Keratinocyte (primary cell): ENCODE measurements at regions not wholly inside any gene's neighbourhood (a gene's known extent, or its start where the extent isn't known, plus 50 kb on each side); places are given as distances from the start of the nearest gene placed in this dataset.

ENCODE experiments used
- DNase-seq: peaks from one replicate; pipeline ENCODE4 v3.0.0-alpha.2; 2011; ENCODE audit warnings: low read depth, missing footprints, low spot score
- FAIRE-seq: peaks from 2 replicates; lab custom pipeline; 2011; peaks lifted over from hg19 to GRCh38; lab: Jason Lieb, UNC
- H2AFZ ChIP-seq: 2 replicates; pipeline ENCODE4 v1.6.0; 2012; ENCODE audit warnings: low read length, control low read depth, inconsistent platforms; ENCODE audit not compliant: control insufficient read depth
- H3K27ac ChIP-seq: 2 replicates; pipeline ENCODE4 v1.5.1; 2011; ENCODE audit warnings: low read length; ENCODE audit not compliant: control insufficient read depth, insufficient read depth
- H3K27me3 ChIP-seq: 3 replicates; pipeline ENCODE4 v1.6.0; 2011; ENCODE audit warnings: low read length; ENCODE audit not compliant: control insufficient read depth, insufficient read depth; ENCODE audit errors: extremely low read depth
- H3K36me3 ChIP-seq, 2 experiments: 2 replicates in 1 of 2; 3 replicates in 1 of 2; pipeline ENCODE4 v1.5.1; 2011; ENCODE audit warnings: low read length in 2 of 2, mild to moderate bottlenecking in 1 of 2; ENCODE audit not compliant: control insufficient read depth in 2 of 2, insufficient read depth in 2 of 2; ENCODE audit errors: extremely low read depth in 1 of 2
- H3K4me1 ChIP-seq: 3 replicates; pipeline ENCODE4 v1.5.1; 2011; ENCODE audit warnings: low read length; ENCODE audit not compliant: control insufficient read depth, insufficient read depth; ENCODE audit errors: extremely low read depth
- H3K4me2 ChIP-seq: 3 replicates; pipeline ENCODE4 v1.6.0; 2011; ENCODE audit warnings: low read depth, low read length; ENCODE audit not compliant: control insufficient read depth, insufficient read depth; ENCODE audit errors: extremely low read depth
- H3K4me3 ChIP-seq, 3 experiments: fragments of 200-600 bp in 1 of 3; sonication (generic) in 1 of 3; 2 replicates in 2 of 3; 3 replicates in 1 of 3; pipeline ENCODE4 v1.5.1; 2011 to 2016; ENCODE audit warnings: low read length in 3 of 3, mild to moderate bottlenecking in 3 of 3, control low read depth in 2 of 3, inconsistent platforms in 1 of 3, low read depth in 1 of 3, mixed read lengths in 1 of 3, mixed run types in 1 of 3, moderate library complexity in 1 of 3; ENCODE audit not compliant: control insufficient read depth in 2 of 3, insufficient read depth in 2 of 3; ENCODE audit errors: extremely low read depth in 1 of 3
- H3K79me2 ChIP-seq: 2 replicates; pipeline ENCODE4 v1.6.0; 2012; ENCODE audit warnings: low read length; ENCODE audit not compliant: control insufficient read depth, insufficient read depth
- H3K9ac ChIP-seq: 3 replicates; pipeline ENCODE4 v1.6.0; 2011; ENCODE audit warnings: low read length; ENCODE audit not compliant: control insufficient read depth, insufficient read depth; ENCODE audit errors: extremely low read depth
- H3K9me1 ChIP-seq: 3 replicates; pipeline ENCODE4 v1.6.0; 2011; ENCODE audit warnings: low read length; ENCODE audit not compliant: control insufficient read depth, insufficient read depth; ENCODE audit errors: extremely low read depth
- H3K9me3 ChIP-seq: 2 replicates; pipeline ENCODE4 v1.5.1; 2012; ENCODE audit warnings: low read depth, low read length; ENCODE audit not compliant: control insufficient read depth
- H4K20me1 ChIP-seq: 3 replicates; pipeline ENCODE4 v1.6.0; 2011; ENCODE audit warnings: low read length; ENCODE audit not compliant: control insufficient read depth, insufficient read depth; ENCODE audit errors: extremely low read depth
- EZH2 ChIP-seq: IDR thresholded peaks from one replicate; pipeline ENCODE4 v1.6.1; 2012; ENCODE audit warnings: inconsistent platforms, mild to moderate bottlenecking, low read length, moderate library complexity
- dilution Hi-C: fragments of 300-500 bp; cut with MboI; formaldehyde crosslinking; loops from one replicate; pipeline ENCODE4 v1.7.0; 2020; ENCODE audit warnings: low sequenced_read_pairs; ENCODE audit not compliant: extremely low pct_ligation_motif_present
- TF ChIP-seq, protein P1 (sequence below), 3 experiments: IDR thresholded peaks in 1 of 3; conservative IDR thresholded peaks in 1 of 3; optimal IDR thresholded peaks in 1 of 3; 2 replicates in 2 of 3; 3 replicates in 1 of 3; pipeline versions ENCODE3 to v1.5.1; 2011; ENCODE audit warnings: low read length in 3 of 3, mild to moderate bottlenecking in 3 of 3, moderate library complexity in 2 of 3, control low read depth in 1 of 3, inconsistent platforms in 1 of 3; ENCODE audit not compliant: insufficient read depth in 2 of 3; ENCODE audit errors: extremely low read depth in 1 of 3

DNA sequence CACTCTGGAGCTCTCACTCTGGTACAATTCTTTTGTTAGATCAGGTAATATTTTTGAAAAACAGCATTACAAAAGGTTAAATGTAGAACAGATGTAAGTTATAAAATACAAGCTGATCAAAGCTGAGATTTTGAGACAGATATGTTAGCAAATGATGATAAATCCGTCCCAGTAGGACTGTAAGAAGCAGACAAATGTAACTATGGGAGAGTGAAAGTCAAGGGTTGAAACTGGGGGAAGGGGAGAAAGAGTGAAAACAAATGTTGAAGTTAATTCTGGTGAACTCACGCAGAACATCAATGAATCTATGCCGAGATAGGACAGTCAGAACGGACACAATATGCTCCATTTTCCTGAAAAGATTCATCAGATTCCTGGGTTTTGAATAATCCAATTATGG lies 298.9 kb upstream of the IRX5 start:
- Histone ChIP-seq H3K27ac (no peak overlapping the region), H3K79me2 (no peaks in the 10 kb centered on the region), H3K27me3 (no peaks in the 10 kb centered on the region), H3K36me3 (no peaks in the 10 kb centered on the region), H3K4me2 (no peak overlapping the region), H3K9me1 (no peaks in the 10 kb centered on the region), H3K4me1 (peaks cover 4% of the 10 kb centered on the region), H3K4me3 (no peak overlapping the region), H3K9me3 (no peaks in the 10 kb centered on the region), H2AFZ (no peak overlapping the region), H4K20me1 (no peaks in the 10 kb centered on the region), H3K9ac (no peak overlapping the region)
- FAIRE-seq (no peak), DNase-seq (no peak)
- no peak for TF ChIP-seq EZH2
- TF ChIP-seq, protein P1, sequence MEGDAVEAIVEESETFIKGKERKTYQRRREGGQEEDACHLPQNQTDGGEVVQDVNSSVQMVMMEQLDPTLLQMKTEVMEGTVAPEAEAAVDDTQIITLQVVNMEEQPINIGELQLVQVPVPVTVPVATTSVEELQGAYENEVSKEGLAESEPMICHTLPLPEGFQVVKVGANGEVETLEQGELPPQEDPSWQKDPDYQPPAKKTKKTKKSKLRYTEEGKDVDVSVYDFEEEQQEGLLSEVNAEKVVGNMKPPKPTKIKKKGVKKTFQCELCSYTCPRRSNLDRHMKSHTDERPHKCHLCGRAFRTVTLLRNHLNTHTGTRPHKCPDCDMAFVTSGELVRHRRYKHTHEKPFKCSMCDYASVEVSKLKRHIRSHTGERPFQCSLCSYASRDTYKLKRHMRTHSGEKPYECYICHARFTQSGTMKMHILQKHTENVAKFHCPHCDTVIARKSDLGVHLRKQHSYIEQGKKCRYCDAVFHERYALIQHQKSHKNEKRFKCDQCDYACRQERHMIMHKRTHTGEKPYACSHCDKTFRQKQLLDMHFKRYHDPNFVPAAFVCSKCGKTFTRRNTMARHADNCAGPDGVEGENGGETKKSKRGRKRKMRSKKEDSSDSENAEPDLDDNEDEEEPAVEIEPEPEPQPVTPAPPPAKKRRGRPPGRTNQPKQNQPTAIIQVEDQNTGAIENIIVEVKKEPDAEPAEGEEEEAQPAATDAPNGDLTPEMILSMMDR (optimal IDR thresholded peaks at IDR 0.05 in 1 of 3, IDR thresholded peaks at IDR 0.05 in 1 of 3, conservative IDR thresholded peaks at IDR 0.05 in 1 of 3; ENCODE audit: extremely low read depth in 1 of 3, insufficient read depth in 2 of 3, low read length in 3 of 3), result no peak
- dilution Hi-C loops, result no loop called here

DNA sequence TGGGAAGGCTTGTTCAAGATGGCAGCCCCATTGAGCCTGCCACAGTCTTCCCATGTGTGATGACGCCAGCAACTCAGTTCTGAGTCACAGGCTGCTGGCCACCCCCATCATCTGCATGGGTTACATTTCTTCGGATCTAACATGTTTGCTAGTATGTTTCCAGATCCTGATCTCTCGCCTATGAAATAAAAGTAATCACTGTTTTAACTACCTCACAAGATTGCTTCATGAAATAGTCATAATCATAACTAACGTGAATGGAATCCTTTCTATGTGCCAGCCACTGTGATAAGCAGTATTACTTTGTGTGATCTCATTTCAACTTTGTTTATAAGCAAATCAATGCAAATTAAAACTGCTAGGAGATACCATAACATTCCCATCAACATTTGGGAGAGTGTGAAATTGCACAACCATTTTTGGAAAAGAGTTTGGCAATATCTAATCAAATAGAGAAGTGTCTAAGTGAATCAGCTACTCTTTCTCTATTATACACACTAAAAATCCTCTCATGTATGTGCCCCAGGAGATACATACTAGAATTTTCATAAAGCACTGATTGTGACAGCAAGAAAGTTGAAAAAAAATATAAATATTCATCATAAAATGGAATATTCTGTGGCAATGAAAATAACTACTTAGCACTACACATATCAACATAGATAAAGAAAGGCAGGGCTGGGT lies 300.2 kb upstream of the IRX5 start:
- Histone ChIP-seq H3K9me1 (no peaks in the 10 kb centered on the region), H3K9ac (no peak overlapping the region), H3K9me3 (no peaks in the 10 kb centered on the region), H3K4me3 (no peak overlapping the region), H3K36me3 (no peaks in the 10 kb centered on the region), H3K79me2 (no peaks in the 10 kb centered on the region), H4K20me1 (no peaks in the 10 kb centered on the region), H3K27ac (no peak overlapping the region), H3K4me1 (peaks cover 4% of the 10 kb centered on the region), H2AFZ (no peak overlapping the region), H3K4me2 (no peak overlapping the region), H3K27me3 (no peaks in the 10 kb centered on the region)
- DNase-seq, result no peak
- TF ChIP-seq, protein P1 (optimal IDR thresholded peaks at IDR 0.05 in 1 of 3, IDR thresholded peaks at IDR 0.05 in 1 of 3, conservative IDR thresholded peaks at IDR 0.05 in 1 of 3; ENCODE audit: extremely low read depth in 1 of 3, insufficient read depth in 2 of 3, low read length in 3 of 3), result no peak
- TF ChIP-seq EZH2, result no peak
- dilution Hi-C loops, result no loop called here
- no peak for FAIRE-seq
